ENCODE measurements at regions not wholly inside any gene's neighbourhood (a gene's known extent, or its start where the extent isn't known, plus 50 kb on each side); places are given as distances from the start of the nearest gene placed in this dataset.

GRCh38 chr14:86179980-86180379 lies 650.0 kb downstream of the FLRT2 start:
- TF ChIP-seq POLR2A (IDR thresholded peaks at IDR 0.05; ENCODE audit: low read depth): no peak
- TF ChIP-seq EP300 (IDR thresholded peaks at IDR 0.05): no peak
- TF ChIP-seq, protein P1, sequence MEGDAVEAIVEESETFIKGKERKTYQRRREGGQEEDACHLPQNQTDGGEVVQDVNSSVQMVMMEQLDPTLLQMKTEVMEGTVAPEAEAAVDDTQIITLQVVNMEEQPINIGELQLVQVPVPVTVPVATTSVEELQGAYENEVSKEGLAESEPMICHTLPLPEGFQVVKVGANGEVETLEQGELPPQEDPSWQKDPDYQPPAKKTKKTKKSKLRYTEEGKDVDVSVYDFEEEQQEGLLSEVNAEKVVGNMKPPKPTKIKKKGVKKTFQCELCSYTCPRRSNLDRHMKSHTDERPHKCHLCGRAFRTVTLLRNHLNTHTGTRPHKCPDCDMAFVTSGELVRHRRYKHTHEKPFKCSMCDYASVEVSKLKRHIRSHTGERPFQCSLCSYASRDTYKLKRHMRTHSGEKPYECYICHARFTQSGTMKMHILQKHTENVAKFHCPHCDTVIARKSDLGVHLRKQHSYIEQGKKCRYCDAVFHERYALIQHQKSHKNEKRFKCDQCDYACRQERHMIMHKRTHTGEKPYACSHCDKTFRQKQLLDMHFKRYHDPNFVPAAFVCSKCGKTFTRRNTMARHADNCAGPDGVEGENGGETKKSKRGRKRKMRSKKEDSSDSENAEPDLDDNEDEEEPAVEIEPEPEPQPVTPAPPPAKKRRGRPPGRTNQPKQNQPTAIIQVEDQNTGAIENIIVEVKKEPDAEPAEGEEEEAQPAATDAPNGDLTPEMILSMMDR (IDR thresholded peaks at IDR 0.05): no peak
- no peaks in the 10 kb centered on the region for H3K9me3 ChIP-seq
- H3K27me3 ChIP-seq: no peaks in the 10 kb centered on the region
- no peak overlapping the region for H3K4me3 ChIP-seq
- no peaks in the 10 kb centered on the region for H3K36me3 ChIP-seq
- DNase-seq (ENCODE audit: extremely low spot score): no peak
- intact Hi-C loops (cut with DNase I): no loop called here
- no peaks in the 10 kb centered on the region for H3K4me1 ChIP-seq
- 67% methylated on average over 6 of the region's 6 CpGs for WGBS
- H3K27ac ChIP-seq (replicated peaks in 1 of 4): no peak overlapping the region

DNA sequence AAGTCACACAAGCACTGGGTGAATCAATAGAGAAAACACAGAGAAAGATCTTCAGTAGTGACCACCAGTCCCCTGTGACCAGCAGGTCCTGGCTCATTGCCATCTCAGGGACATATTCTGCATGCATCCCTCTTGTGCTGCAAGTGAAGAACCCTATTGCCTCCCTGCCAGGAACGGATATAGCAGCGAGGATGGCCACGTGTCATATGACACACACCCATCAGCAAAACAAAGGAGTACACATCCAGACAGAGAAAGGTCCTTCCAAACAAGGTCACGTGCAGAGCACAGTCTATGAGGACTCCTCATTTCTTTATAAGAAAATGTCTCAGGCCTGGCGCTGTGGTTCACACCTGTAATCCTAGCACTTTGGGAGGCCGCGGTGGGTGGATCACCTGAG lies 638.4 kb downstream of the FLRT2 start:
- no peak overlapping the region for H3K4me3 ChIP-seq
- TF ChIP-seq, protein P1 (IDR thresholded peaks at IDR 0.05): no peak
- TF ChIP-seq POLR2AphosphoS5 (IDR thresholded peaks at IDR 0.05) (no peak), EP300 (IDR thresholded peaks at IDR 0.05) (no peak), POLR2A (IDR thresholded peaks at IDR 0.05; ENCODE audit: low read depth) (no peak)
- H3K4me1 ChIP-seq: no peaks in the 10 kb centered on the region
- DNase-seq (ENCODE audit: extremely low spot score): no peak
- no peaks in the 10 kb centered on the region for H3K36me3 ChIP-seq
- WGBS: 90% methylated on average over 7 of the region's 7 CpGs
- H3K27me3 ChIP-seq: no peaks in the 10 kb centered on the region
- intact Hi-C loops (cut with DNase I): no loop called here
- H3K27ac ChIP-seq (replicated peaks in 1 of 4): no peak overlapping the region
- no peaks in the 10 kb centered on the region for H3K9me3 ChIP-seq

GRCh38 chr14:86166541-86166940 lies 636.6 kb downstream of the FLRT2 start:
- WGBS: 73% methylated on average over 2 of the region's 2 CpGs

GRCh38 chr14:86153480-86153879 lies 623.5 kb downstream of the FLRT2 start:
- no peaks in the 10 kb centered on the region for H3K9me3 ChIP-seq
- DNase-seq (ENCODE audit: extremely low spot score): no peak
- no peaks in the 10 kb centered on the region for H3K4me1 ChIP-seq
- no peak overlapping the region for H3K27ac ChIP-seq (replicated peaks in 1 of 4)
- intact Hi-C loops (cut with DNase I): no loop called here
- H3K36me3 ChIP-seq: no peaks in the 10 kb centered on the region
- H3K27me3 ChIP-seq: no peaks in the 10 kb centered on the region
- H3K4me3 ChIP-seq: no peak overlapping the region
- TF ChIP-seq, protein P1 (IDR thresholded peaks at IDR 0.05): no peak
- TF ChIP-seq POLR2A (IDR thresholded peaks at IDR 0.05; ENCODE audit: low read depth) (no peak), POLR2AphosphoS5 (IDR thresholded peaks at IDR 0.05) (no peak), EP300 (IDR thresholded peaks at IDR 0.05) (no peak)

More at GRCh38 chr14:86166541-86166940, 636.6 kb downstream of the FLRT2 start:
- DNase-seq (ENCODE audit: extremely low spot score): no peak
- no peak overlapping the region for H3K27ac ChIP-seq (replicated peaks in 1 of 4)
- H3K27me3 ChIP-seq: no peaks in the 10 kb centered on the region
- TF ChIP-seq POLR2AphosphoS5 (IDR thresholded peaks at IDR 0.05) (no peak), POLR2A (IDR thresholded peaks at IDR 0.05; ENCODE audit: low read depth) (no peak), EP300 (IDR thresholded peaks at IDR 0.05) (no peak)
- TF ChIP-seq, protein P1 (IDR thresholded peaks at IDR 0.05): no peak
- no peaks in the 10 kb centered on the region for H3K4me1 ChIP-seq
- H3K36me3 ChIP-seq: no peaks in the 10 kb centered on the region
- no peaks in the 10 kb centered on the region for H3K9me3 ChIP-seq
- no peak overlapping the region for H3K4me3 ChIP-seq
- intact Hi-C loops (cut with DNase I): no loop called here

DNA sequence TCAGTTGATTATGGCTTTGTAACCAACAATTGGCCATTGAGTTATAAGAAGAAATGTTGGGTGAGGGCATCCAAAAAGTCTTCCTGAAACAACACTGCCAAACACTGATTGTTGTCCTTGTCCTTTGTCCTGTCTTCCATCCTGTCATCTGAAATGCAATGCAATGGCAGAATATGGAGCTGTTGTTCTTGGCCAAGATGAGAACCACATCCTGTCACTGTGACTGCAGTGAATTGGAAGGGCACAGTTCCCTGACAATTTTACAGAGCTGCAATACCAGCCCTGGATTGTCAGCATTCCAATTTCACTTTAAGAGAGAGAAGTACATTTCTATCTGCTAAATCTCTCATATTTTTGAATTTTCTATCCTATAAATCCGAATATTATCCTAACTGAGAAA lies 613.3 kb downstream of the FLRT2 start:
- TF ChIP-seq POLR2AphosphoS5 (IDR thresholded peaks at IDR 0.05): no peak
- no peak for TF ChIP-seq EP300 (IDR thresholded peaks at IDR 0.05)
- TF ChIP-seq, protein P1 (IDR thresholded peaks at IDR 0.05): no peak
- TF ChIP-seq POLR2A (IDR thresholded peaks at IDR 0.05; ENCODE audit: low read depth): no peak
- intact Hi-C loops (cut with DNase I): no loop called here

More for the DNA sequence above, 613.3 kb downstream of the FLRT2 start:
- Histone ChIP-seq H3K9me3 (no peaks in the 10 kb centered on the region), H3K4me1 (no peaks in the 10 kb centered on the region), H3K4me3 (no peak overlapping the region), H3K36me3 (no peaks in the 10 kb centered on the region), H3K27me3 (no peaks in the 10 kb centered on the region), H3K27ac (replicated peaks in 1 of 4) (no peak overlapping the region)
- no peak for DNase-seq (ENCODE audit: extremely low spot score)
- WGBS: 71% methylated on average over 1 of the region's 1 CpG
